ENCODE measurements at regions not wholly inside any gene's neighbourhood (a gene's known extent, or its start where the extent isn't known, plus 50 kb on each side); places are given as distances from the start of the nearest gene placed in this dataset.

- TF ChIP-seq CTCF (tag by site-specific recombination; IDR thresholded peaks at IDR 0.05) (no peak), ZNF146 (tag by site-specific recombination; IDR thresholded peaks at IDR 0.05) (no peak), ZBTB7A (tag by site-specific recombination; IDR thresholded peaks at IDR 0.05; ENCODE audit: low read depth) (no peak), MZF1 (tag by site-specific recombination; IDR thresholded peaks at IDR 0.05; ENCODE audit: borderline replicate concordance) (no peak), ZNF174 (tag by site-specific recombination; IDR thresholded peaks at IDR 0.05) (no peak), IKZF3 (tag by site-specific recombination; IDR thresholded peaks at IDR 0.05) (no peak), ZNF776 (tag by site-specific recombination; IDR thresholded peaks at IDR 0.05; ENCODE audit: borderline replicate concordance) (no peak)
- TF ChIP-seq, protein P1, sequence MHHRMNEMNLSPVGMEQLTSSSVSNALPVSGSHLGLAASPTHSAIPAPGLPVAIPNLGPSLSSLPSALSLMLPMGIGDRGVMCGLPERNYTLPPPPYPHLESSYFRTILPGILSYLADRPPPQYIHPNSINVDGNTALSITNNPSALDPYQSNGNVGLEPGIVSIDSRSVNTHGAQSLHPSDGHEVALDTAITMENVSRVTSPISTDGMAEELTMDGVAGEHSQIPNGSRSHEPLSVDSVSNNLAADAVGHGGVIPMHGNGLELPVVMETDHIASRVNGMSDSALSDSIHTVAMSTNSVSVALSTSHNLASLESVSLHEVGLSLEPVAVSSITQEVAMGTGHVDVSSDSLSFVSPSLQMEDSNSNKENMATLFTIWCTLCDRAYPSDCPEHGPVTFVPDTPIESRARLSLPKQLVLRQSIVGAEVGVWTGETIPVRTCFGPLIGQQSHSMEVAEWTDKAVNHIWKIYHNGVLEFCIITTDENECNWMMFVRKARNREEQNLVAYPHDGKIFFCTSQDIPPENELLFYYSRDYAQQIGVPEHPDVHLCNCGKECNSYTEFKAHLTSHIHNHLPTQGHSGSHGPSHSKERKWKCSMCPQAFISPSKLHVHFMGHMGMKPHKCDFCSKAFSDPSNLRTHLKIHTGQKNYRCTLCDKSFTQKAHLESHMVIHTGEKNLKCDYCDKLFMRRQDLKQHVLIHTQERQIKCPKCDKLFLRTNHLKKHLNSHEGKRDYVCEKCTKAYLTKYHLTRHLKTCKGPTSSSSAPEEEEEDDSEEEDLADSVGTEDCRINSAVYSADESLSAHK (tag by site-specific recombination; IDR thresholded peaks at IDR 0.05) = no peak
- TF ChIP-seq, protein P2, sequence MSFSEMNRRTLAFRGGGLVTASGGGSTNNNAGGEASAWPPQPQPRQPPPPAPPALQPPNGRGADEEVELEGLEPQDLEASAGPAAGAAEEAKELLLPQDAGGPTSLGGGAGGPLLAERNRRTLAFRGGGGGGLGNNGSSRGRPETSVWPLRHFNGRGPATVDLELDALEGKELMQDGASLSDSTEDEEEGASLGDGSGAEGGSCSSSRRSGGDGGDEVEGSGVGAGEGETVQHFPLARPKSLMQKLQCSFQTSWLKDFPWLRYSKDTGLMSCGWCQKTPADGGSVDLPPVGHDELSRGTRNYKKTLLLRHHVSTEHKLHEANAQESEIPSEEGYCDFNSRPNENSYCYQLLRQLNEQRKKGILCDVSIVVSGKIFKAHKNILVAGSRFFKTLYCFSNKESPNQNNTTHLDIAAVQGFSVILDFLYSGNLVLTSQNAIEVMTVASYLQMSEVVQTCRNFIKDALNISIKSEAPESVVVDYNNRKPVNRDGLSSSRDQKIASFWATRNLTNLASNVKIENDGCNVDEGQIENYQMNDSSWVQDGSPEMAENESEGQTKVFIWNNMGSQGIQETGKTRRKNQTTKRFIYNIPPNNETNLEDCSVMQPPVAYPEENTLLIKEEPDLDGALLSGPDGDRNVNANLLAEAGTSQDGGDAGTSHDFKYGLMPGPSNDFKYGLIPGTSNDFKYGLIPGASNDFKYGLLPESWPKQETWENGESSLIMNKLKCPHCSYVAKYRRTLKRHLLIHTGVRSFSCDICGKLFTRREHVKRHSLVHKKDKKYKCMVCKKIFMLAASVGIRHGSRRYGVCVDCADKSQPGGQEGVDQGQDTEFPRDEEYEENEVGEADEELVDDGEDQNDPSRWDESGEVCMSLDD (tag by site-specific recombination; IDR thresholded peaks at IDR 0.05) = no peak
- TF ChIP-seq, protein P3, sequence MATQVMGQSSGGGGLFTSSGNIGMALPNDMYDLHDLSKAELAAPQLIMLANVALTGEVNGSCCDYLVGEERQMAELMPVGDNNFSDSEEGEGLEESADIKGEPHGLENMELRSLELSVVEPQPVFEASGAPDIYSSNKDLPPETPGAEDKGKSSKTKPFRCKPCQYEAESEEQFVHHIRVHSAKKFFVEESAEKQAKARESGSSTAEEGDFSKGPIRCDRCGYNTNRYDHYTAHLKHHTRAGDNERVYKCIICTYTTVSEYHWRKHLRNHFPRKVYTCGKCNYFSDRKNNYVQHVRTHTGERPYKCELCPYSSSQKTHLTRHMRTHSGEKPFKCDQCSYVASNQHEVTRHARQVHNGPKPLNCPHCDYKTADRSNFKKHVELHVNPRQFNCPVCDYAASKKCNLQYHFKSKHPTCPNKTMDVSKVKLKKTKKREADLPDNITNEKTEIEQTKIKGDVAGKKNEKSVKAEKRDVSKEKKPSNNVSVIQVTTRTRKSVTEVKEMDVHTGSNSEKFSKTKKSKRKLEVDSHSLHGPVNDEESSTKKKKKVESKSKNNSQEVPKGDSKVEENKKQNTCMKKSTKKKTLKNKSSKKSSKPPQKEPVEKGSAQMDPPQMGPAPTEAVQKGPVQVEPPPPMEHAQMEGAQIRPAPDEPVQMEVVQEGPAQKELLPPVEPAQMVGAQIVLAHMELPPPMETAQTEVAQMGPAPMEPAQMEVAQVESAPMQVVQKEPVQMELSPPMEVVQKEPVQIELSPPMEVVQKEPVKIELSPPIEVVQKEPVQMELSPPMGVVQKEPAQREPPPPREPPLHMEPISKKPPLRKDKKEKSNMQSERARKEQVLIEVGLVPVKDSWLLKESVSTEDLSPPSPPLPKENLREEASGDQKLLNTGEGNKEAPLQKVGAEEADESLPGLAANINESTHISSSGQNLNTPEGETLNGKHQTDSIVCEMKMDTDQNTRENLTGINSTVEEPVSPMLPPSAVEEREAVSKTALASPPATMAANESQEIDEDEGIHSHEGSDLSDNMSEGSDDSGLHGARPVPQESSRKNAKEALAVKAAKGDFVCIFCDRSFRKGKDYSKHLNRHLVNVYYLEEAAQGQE (tag by site-specific recombination; IDR thresholded peaks at IDR 0.05) = no peak
Measured at GRCh38 chrX:64758047-64758446, 218.2 kb downstream of the ZC4H2 start.
